Retinal pigment epithelial cell (primary cell): ENCODE measurements at regions not wholly inside any gene's neighbourhood (a gene's known extent, or its start where the extent isn't known, plus 50 kb on each side); places are given as distances from the start of the nearest gene placed in this dataset.

Source experiments
- DNase-seq: peaks from one replicate; pipeline ENCODE4 v3.0.0-alpha.2; 2010; ENCODE audit warnings: low read depth
- H3K4me3 ChIP-seq: 2 replicates; pipeline ENCODE4 v1.5.1; 2011; ENCODE audit warnings: mild to moderate bottlenecking, low read length, control low read depth, moderate library complexity
- TF ChIP-seq, protein P1 (sequence below): conservative IDR thresholded peaks from 2 replicates; pipeline ENCODE4 v1.5.1; 2011; ENCODE audit warnings: low read depth, low read length, control low read depth, inconsistent platforms

DNA sequence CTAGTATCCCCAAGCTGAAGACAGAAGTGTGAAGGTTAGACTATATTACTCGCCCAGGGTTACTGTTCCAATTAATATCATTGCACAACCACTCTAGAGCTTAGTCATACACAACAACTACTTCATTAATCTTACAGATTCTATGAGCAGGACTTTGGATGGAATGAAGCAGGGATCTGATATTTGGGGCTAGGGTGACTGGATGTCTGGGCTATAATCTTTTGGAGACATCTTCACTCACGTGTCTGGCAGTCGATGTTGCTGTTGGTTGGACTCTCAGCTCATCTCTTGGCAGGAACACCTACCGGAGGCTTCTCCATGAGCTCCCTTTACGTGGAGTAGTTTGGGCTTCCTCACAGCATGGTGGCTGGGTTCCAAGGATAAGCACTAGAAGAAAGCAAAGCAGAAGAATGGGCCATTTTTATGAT is 519.2 kb upstream of the B3GALT2 start:
- no peak for DNase-seq
- TF ChIP-seq, protein P1, sequence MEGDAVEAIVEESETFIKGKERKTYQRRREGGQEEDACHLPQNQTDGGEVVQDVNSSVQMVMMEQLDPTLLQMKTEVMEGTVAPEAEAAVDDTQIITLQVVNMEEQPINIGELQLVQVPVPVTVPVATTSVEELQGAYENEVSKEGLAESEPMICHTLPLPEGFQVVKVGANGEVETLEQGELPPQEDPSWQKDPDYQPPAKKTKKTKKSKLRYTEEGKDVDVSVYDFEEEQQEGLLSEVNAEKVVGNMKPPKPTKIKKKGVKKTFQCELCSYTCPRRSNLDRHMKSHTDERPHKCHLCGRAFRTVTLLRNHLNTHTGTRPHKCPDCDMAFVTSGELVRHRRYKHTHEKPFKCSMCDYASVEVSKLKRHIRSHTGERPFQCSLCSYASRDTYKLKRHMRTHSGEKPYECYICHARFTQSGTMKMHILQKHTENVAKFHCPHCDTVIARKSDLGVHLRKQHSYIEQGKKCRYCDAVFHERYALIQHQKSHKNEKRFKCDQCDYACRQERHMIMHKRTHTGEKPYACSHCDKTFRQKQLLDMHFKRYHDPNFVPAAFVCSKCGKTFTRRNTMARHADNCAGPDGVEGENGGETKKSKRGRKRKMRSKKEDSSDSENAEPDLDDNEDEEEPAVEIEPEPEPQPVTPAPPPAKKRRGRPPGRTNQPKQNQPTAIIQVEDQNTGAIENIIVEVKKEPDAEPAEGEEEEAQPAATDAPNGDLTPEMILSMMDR: no peak
- no peak overlapping the region for H3K4me3 ChIP-seq

DNA sequence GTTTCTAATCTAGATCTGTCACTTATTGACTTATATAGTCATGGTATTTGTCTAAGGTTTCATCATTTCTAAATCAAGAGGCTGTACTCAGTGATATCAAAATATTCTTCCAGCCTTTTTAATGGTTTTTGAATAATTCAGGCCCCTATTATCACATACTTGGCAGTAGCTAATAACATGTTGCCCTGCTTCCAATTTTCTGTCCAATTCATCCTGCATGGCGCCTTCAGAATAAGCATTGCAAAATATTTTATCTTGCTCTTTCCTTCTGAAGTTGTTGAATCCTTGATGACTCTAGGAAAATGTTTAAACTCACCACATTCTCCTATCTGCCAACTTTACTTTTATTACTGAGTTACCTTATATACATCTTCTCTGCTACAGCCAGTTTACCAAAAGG is 517.2 kb upstream of the B3GALT2 start:
- no peak for DNase-seq
- H3K4me3 ChIP-seq: no peak overlapping the region
- TF ChIP-seq, protein P1: no peak

DNA sequence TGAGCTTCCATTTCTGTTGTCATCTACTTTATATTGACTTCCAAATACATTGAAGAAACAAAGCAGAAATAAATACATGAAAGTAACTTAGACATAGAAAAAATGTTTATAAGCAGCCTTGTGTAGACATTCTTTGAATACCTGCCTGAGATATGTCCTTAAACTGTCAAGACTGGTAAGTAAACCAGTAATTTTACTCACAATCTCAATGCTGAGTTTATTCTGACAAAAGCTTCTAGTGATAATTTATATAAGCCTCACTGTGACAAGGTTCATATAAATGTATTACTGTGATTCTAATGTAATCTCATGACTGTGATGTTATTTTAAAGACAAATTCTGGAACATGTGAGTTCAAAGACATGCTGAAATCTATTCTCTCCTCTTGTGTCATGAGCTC is 516.7 kb upstream of the B3GALT2 start:
- H3K4me3 ChIP-seq: no peak overlapping the region
- DNase-seq: no peak
- TF ChIP-seq, protein P1: no peak

DNA sequence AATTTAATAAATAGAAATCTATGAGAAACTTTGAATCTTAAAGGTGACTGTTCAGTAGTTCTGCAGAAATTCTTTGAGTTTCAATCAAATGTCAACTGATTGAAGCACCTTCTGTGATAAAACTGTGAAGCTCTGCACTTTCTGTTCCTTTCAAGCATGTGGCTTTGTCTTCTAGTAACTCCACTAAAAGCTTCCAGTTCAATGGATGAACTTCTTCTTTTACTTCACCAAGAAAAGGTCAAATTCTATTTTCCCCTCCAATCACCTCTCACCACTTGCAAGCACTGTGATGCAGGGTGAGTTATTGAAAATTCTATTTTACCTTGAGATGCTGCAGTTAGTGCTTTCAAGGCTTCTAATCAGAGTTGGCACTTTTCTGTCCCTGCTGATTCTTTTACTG is 515.3 kb upstream of the B3GALT2 start:
- TF ChIP-seq, protein P1: no peak
- no peak overlapping the region for H3K4me3 ChIP-seq

DNA sequence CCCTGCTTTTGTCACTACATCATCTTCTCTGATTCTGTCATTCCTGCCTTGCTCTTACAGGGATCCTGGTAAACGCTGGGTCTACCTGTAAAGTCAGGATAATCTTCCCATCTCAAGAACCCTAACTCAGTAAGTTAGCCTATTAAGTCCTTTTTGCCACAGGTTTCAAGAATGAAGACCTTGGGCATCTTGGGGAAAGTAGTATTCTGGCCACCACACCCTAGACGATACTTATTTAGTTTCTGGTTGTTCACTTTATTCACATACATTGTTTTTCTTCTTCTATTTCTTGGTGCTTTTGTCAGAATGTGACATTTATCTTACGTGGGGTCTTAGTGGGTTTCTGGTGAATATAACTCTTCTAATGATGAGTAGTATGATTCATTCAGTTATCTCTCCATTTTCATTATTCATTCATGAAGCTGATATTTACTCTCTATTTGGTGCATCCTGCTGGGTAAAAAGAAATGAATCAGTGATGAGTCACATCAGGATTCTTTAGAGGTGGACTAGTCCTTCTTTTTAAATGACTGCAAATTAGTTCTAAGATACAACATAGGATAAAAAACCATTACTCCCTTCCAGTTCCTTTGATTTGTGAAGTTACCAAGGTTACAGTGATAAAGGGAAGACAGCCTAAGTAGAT is 514.4 kb upstream of the B3GALT2 start:
- TF ChIP-seq, protein P1: no peak
- DNase-seq: no peak
- no peak overlapping the region for H3K4me3 ChIP-seq

More for the DNA sequence above, 515.3 kb upstream of the B3GALT2 start:
- no peak for DNase-seq

DNA sequence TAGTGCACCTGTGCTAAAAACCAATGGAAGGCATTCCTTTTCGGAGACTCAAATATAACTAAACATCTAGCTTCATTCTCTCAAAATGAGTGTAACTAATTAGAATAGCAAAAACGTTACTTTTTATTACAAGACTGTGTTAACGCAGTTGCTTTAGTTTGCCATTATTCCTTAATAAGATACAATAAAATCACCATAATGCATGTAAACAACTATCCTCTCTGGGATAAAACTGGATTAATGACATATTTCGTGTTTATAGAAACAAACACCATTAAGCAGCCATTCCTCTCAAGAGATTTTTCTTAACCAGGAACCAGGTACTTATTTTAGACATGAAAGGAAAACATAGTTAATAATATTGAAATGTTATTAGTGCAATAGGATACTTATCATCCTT is 512.8 kb upstream of the B3GALT2 start:
- no peak for DNase-seq
- TF ChIP-seq, protein P1: no peak
- no peak overlapping the region for H3K4me3 ChIP-seq

DNA sequence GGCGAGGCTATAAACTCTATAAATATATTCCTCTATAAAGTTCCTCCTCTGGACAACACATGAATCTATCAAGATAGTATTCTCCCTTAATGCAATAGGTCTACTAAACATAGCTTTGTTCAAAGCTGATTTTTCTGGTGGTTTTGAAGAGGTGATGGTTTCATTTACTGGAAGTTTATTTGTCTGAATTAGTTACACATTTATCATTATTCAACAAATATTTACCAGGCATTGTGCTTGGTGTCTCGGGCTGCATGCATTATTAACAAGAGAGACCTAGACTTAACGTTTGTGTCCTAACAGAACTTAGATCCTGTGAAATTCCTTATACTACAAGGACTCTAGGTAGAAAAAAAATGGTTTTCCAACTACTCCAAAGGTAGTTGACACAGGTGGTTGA is 511.4 kb upstream of the B3GALT2 start:
- no peak overlapping the region for H3K4me3 ChIP-seq
- no peak for DNase-seq
- TF ChIP-seq, protein P1: no peak
